Astrocyte (in vitro differentiated cells and primary cell): ENCODE measurements at regions not wholly inside any gene's neighbourhood (a gene's known extent, or its start where the extent isn't known, plus 50 kb on each side); places are given as distances from the start of the nearest gene placed in this dataset.

Experiments
- DNase-seq: peaks from one replicate; pipeline ENCODE4 v3.0.0-alpha.2; 2010; ENCODE audit warnings: low read depth
- FAIRE-seq: peaks from 2 replicates; lab custom pipeline; 2011; peaks lifted over from hg19 to GRCh38; lab: Jason Lieb, UNC
- H2AFZ ChIP-seq: 2 replicates; pipeline ENCODE4 v1.6.0; 2012; ENCODE audit warnings: low read depth, low read length, inconsistent platforms
- H3K27ac ChIP-seq: 2 replicates; pipeline ENCODE4 v1.5.1; 2011; ENCODE audit warnings: low read depth, low read length, inconsistent platforms
- H3K27me3 ChIP-seq: 2 replicates; pipeline ENCODE4 v1.6.0; 2011; ENCODE audit warnings: low read length, inconsistent platforms; ENCODE audit not compliant: insufficient read depth
- H3K36me3 ChIP-seq: 2 replicates; pipeline ENCODE4 v1.5.1; 2011; ENCODE audit warnings: low read length, inconsistent platforms; ENCODE audit not compliant: insufficient read depth
- H3K4me1 ChIP-seq: 2 replicates; pipeline ENCODE4 v1.5.1; 2011; ENCODE audit warnings: low read length, inconsistent platforms; ENCODE audit not compliant: insufficient read depth
- H3K4me2 ChIP-seq: 2 replicates; pipeline ENCODE4 v1.6.0; 2012; ENCODE audit warnings: low read length, inconsistent platforms
- H3K4me3 ChIP-seq: 2 replicates; pipeline ENCODE4 v1.5.1; 2011; ENCODE audit warnings: low read depth, mild to moderate bottlenecking, low read length, inconsistent platforms; ENCODE audit not compliant: insufficient read depth
- H3K79me2 ChIP-seq: 2 replicates; pipeline ENCODE4 v1.6.0; 2012; ENCODE audit warnings: mild to moderate bottlenecking, low read length, inconsistent platforms; ENCODE audit not compliant: insufficient read depth
- H3K9ac ChIP-seq: 2 replicates; pipeline ENCODE4 v1.6.0; 2012; ENCODE audit warnings: mild to moderate bottlenecking, low read length, inconsistent platforms
- H3K9me3 ChIP-seq: 2 replicates; pipeline ENCODE4 v1.5.1; 2012; ENCODE audit warnings: low read depth, mild to moderate bottlenecking, low read length, inconsistent platforms; ENCODE audit not compliant: insufficient read depth
- H4K20me1 ChIP-seq: 2 replicates; pipeline ENCODE4 v1.6.0; 2012; ENCODE audit warnings: low read length, inconsistent platforms; ENCODE audit not compliant: insufficient read depth
- H3K27ac Mint-ChIP-seq: one replicate; pipeline ENCODE4 v1.8.0; 2021; ENCODE audit warnings: mild to moderate bottlenecking, mixed read lengths; ENCODE audit not compliant: unreplicated experiment
- H3K27me3 Mint-ChIP-seq: one replicate; pipeline ENCODE4 v1.8.0; 2021; ENCODE audit warnings: low read depth, mixed read lengths; ENCODE audit not compliant: unreplicated experiment
- H3K36me3 Mint-ChIP-seq: one replicate; pipeline ENCODE4 v1.8.0; 2021; ENCODE audit warnings: low read depth, mixed read lengths; ENCODE audit not compliant: unreplicated experiment
- H3K4me1 Mint-ChIP-seq: one replicate; pipeline ENCODE4 v1.8.0; 2021; ENCODE audit warnings: low read depth, mixed read lengths; ENCODE audit not compliant: unreplicated experiment
- H3K4me3 Mint-ChIP-seq: one replicate; pipeline ENCODE4 v1.8.0; 2021; ENCODE audit warnings: mild to moderate bottlenecking, moderate library complexity, mixed read lengths; ENCODE audit not compliant: unreplicated experiment
- H3K9me3 Mint-ChIP-seq: one replicate; pipeline ENCODE4 v1.8.0; 2021; ENCODE audit warnings: mild to moderate bottlenecking, mixed read lengths; ENCODE audit not compliant: unreplicated experiment
- CTCF ChIP-seq: IDR thresholded peaks from 2 replicates; pipeline ENCODE4 v1.5.1; 2011; ENCODE audit warnings: low read depth, mild to moderate bottlenecking, inconsistent platforms, low read length, moderate library complexity; ENCODE audit not compliant: insufficient read depth
- EZH2 ChIP-seq: IDR thresholded peaks from 2 replicates; pipeline ENCODE4 v1.6.1; 2012; ENCODE audit warnings: mild to moderate bottlenecking, low read length, inconsistent platforms; ENCODE audit not compliant: insufficient read depth

GRCh38 chr2:199527071-199527470 lies 69.3 kb upstream of the SATB2 start:
- H3K9ac ChIP-seq: no peak overlapping the region
- H2AFZ ChIP-seq: no peak overlapping the region
- no peaks in the 10 kb centered on the region for H3K9me3 ChIP-seq
- H3K27me3 ChIP-seq: no peaks in the 10 kb centered on the region
- TF ChIP-seq EZH2 (no peak), CTCF (no peak)
- H3K27me3 Mint-ChIP-seq: peaks cover 3% of the 10 kb centered on the region
- no peaks in the 10 kb centered on the region for H3K79me2 ChIP-seq
- H3K4me3 Mint-ChIP-seq: no peak overlapping the region
- DNase-seq (no peak), FAIRE-seq (no peak)
- H3K27ac Mint-ChIP-seq: no peak overlapping the region
- no peak overlapping the region for H3K4me2 ChIP-seq
- no peak overlapping the region for H3K4me3 ChIP-seq
- no peaks in the 10 kb centered on the region for H3K9me3 Mint-ChIP-seq
- H3K4me1 ChIP-seq: no peaks in the 10 kb centered on the region
- no peaks in the 10 kb centered on the region for H3K4me1 Mint-ChIP-seq
- H3K27ac ChIP-seq: no peak overlapping the region
- H3K36me3 Mint-ChIP-seq: no peaks in the 10 kb centered on the region
- H3K36me3 ChIP-seq: no peaks in the 10 kb centered on the region
- no peaks in the 10 kb centered on the region for H4K20me1 ChIP-seq

GRCh38 chr2:199524689-199525574 lies 67.2 kb upstream of the SATB2 start:
- FAIRE-seq: no peak

More at GRCh38 chr2:199524689-199525574, 67.2 kb upstream of the SATB2 start:
- TF ChIP-seq CTCF (no peak), EZH2 (no peak)
- Mint-ChIP-seq H3K9me3 (no peaks in the 10 kb centered on the region), H3K27me3 (peaks cover 3% of the 10 kb centered on the region), H3K36me3 (no peaks in the 10 kb centered on the region), H3K4me3 (no peak overlapping the region), H3K27ac (no peak overlapping the region), H3K4me1 (no peaks in the 10 kb centered on the region)
- Histone ChIP-seq H3K4me3 (no peak overlapping the region), H3K36me3 (no peaks in the 10 kb centered on the region), H4K20me1 (no peaks in the 10 kb centered on the region), H3K4me1 (no peaks in the 10 kb centered on the region), H3K27me3 (no peaks in the 10 kb centered on the region), H3K4me2 (no peak overlapping the region), H3K9ac (no peak overlapping the region), H3K9me3 (no peaks in the 10 kb centered on the region), H3K27ac (no peak overlapping the region), H3K79me2 (no peaks in the 10 kb centered on the region), H2AFZ (no peak overlapping the region)
- DNase-seq: no peak
